GM10266 (cell line): ENCODE measurements at regions not wholly inside any gene's neighbourhood (a gene's known extent, or its start where the extent isn't known, plus 50 kb on each side); places are given as distances from the start of the nearest gene placed in this dataset.

Source experiments
- DNase-seq: peaks from one replicate; pipeline ENCODE4 v3.0.0; 2012; ENCODE audit errors: extremely low spot score
- CTCF ChIP-seq: IDR thresholded peaks from 2 replicates; pipeline ENCODE4 v1.5.1; 2012; ENCODE audit warnings: mild to moderate bottlenecking, low read depth; ENCODE audit not compliant: control insufficient read depth, insufficient read depth; ENCODE audit errors: missing control alignments

- no peak for DNase-seq
- TF ChIP-seq CTCF, result no peak
Measured at GRCh38 chr7:131244259-131244852, 83.3 kb upstream of the MKLN1 start.

GRCh38 chr7:131249003-131249402, 78.7 kb upstream of the MKLN1 start:
- no peak for DNase-seq
- no peak for TF ChIP-seq CTCF

GRCh38 chr7:131249483-131249882, 78.2 kb upstream of the MKLN1 start:
- DNase-seq, result no peak
- no peak for TF ChIP-seq CTCF

GRCh38 chr7:131250331-131250730, 77.3 kb upstream of the MKLN1 start:
- DNase-seq, result no peak
- no peak for TF ChIP-seq CTCF

GRCh38 chr7:131251371-131251770, 76.3 kb upstream of the MKLN1 start:
- TF ChIP-seq CTCF, result no peak

GRCh38 chr7:131252976-131253375, 74.7 kb upstream of the MKLN1 start:
- DNase-seq, result no peak
- no peak for TF ChIP-seq CTCF

More at GRCh38 chr7:131251371-131251770, 76.3 kb upstream of the MKLN1 start:
- DNase-seq, result no peak

- DNase-seq, result no peak
- no peak for TF ChIP-seq CTCF
Measured at GRCh38 chr7:131254211-131254610, 73.5 kb upstream of the MKLN1 start.
